ENCODE measurements at regions not wholly inside any gene's neighbourhood (a gene's known extent, or its start where the extent isn't known, plus 50 kb on each side); places are given as distances from the start of the nearest gene placed in this dataset.

DNA sequence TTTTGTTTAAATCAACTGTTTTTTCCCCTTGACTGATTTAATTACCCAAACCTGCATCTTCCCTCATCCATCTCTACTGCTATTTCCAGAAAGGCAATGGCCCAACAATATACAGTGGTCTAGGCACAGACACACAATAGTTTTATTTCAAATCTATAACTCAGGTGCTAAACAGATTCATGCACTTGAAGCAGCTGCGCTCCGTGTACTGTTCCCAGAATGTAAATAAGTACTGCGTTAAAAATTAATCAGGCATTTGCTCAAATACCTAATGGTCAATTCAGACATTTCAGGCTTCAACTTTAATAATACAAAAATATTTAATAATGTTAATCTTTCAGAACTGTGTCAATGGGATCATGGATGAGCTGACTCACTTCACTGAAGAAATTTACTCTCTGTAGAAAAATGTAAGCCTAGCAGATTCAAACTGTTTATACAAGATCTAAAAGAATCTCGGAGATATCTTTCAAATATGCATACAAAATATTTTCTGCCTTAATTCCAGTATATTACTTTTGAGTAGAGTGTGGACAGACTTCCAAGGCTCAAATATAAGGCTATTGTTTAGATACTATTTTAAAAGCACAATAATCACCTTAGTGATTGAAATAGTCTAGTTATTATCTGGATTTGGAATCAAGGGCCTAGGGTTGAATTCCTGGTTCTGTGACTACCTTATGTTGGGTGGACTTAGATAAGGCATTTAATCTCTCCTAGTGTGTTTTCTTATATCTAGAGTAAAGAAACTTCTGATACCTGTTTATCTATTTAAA is 97.4 kb upstream of the PSMD7 start:
- TF ChIP-seq, protein P1, sequence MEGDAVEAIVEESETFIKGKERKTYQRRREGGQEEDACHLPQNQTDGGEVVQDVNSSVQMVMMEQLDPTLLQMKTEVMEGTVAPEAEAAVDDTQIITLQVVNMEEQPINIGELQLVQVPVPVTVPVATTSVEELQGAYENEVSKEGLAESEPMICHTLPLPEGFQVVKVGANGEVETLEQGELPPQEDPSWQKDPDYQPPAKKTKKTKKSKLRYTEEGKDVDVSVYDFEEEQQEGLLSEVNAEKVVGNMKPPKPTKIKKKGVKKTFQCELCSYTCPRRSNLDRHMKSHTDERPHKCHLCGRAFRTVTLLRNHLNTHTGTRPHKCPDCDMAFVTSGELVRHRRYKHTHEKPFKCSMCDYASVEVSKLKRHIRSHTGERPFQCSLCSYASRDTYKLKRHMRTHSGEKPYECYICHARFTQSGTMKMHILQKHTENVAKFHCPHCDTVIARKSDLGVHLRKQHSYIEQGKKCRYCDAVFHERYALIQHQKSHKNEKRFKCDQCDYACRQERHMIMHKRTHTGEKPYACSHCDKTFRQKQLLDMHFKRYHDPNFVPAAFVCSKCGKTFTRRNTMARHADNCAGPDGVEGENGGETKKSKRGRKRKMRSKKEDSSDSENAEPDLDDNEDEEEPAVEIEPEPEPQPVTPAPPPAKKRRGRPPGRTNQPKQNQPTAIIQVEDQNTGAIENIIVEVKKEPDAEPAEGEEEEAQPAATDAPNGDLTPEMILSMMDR (IDR thresholded peaks at IDR 0.05), result no peak
- no peak for TF ChIP-seq POLR2A (IDR thresholded peaks at IDR 0.05)

Data from suprapubic skin (tissue), 3 donors.